ENCODE measurements at regions not wholly inside any gene's neighbourhood (a gene's known extent, or its start where the extent isn't known, plus 50 kb on each side); places are given as distances from the start of the nearest gene placed in this dataset.

DNA sequence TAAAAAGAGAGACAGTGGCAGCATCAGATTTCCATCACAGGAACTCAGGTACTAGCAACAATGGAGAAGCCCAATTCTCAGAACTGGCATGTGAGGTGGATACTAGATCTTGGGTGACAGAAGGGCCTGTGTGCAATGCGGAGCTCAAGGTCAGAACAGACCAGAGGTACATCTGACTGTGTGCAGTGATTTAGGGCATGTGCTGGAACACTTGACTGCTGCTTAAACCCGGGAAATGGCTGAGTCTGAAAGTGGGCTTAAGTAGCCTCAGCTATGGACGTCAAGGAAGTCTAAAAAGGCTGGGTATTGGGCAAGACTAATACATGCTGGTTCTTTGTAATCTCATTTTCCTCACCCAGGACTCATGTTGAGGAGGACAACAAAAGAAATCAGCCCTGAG is 182.2 kb downstream of the LACC1 start:
- no peak overlapping the region for H3K4me3 ChIP-seq (ENCODE audit: low read depth, low read length)
- TF ChIP-seq, protein P1, sequence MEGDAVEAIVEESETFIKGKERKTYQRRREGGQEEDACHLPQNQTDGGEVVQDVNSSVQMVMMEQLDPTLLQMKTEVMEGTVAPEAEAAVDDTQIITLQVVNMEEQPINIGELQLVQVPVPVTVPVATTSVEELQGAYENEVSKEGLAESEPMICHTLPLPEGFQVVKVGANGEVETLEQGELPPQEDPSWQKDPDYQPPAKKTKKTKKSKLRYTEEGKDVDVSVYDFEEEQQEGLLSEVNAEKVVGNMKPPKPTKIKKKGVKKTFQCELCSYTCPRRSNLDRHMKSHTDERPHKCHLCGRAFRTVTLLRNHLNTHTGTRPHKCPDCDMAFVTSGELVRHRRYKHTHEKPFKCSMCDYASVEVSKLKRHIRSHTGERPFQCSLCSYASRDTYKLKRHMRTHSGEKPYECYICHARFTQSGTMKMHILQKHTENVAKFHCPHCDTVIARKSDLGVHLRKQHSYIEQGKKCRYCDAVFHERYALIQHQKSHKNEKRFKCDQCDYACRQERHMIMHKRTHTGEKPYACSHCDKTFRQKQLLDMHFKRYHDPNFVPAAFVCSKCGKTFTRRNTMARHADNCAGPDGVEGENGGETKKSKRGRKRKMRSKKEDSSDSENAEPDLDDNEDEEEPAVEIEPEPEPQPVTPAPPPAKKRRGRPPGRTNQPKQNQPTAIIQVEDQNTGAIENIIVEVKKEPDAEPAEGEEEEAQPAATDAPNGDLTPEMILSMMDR (IDR thresholded peaks at IDR 0.05; ENCODE audit: control insufficient read depth, extremely low read depth, insufficient read depth) = no peak
- DNase-seq (ENCODE audit: low read depth) = no peak

DNA sequence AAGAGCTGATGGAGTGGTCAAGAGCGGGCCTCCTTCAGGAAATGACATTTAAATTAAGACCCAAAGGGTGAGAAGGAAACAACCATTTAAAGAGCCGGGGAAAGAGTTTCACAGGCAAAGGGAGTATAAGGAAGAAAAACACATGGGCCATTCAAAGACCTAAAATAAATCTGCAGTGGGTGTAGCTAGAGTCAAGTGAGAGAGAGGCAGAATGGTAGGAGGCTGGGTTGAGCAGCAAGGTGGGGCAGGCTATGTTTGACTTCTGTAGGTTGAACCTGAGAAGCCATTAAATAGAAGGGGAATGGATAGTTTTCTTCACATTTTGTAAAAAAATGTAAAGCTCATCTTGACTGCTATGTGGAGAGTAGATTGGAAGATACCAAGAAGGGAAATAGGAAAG is 183.8 kb downstream of the LACC1 start:
- DNase-seq (ENCODE audit: low read depth) = no peak
- no peak overlapping the region for H3K4me3 ChIP-seq (ENCODE audit: low read depth, low read length)
- TF ChIP-seq, protein P1 (IDR thresholded peaks at IDR 0.05; ENCODE audit: control insufficient read depth, extremely low read depth, insufficient read depth) = no peak

DNA sequence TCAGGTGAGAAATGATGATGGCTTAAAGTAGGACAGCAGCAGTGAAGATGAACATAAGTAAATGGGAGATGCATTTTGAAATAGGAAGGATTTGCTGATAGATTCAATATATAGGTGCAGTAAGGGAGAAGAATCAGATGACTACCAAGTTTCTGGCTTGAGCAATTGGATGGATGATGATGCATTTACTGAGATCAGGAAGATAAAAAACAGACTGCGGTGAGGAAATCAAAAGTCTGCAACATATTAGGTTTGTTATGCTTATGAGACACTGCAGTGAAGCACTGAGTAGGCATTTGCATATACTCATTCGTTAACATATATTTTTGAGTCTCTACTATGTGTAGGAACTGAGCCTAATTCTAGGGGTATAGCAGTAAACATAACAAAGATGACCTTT is 184.2 kb downstream of the LACC1 start:
- no peak overlapping the region for H3K4me3 ChIP-seq (ENCODE audit: low read depth, low read length)
- DNase-seq (ENCODE audit: low read depth) = no peak
- TF ChIP-seq, protein P1 (IDR thresholded peaks at IDR 0.05; ENCODE audit: control insufficient read depth, extremely low read depth, insufficient read depth) = no peak

DNA sequence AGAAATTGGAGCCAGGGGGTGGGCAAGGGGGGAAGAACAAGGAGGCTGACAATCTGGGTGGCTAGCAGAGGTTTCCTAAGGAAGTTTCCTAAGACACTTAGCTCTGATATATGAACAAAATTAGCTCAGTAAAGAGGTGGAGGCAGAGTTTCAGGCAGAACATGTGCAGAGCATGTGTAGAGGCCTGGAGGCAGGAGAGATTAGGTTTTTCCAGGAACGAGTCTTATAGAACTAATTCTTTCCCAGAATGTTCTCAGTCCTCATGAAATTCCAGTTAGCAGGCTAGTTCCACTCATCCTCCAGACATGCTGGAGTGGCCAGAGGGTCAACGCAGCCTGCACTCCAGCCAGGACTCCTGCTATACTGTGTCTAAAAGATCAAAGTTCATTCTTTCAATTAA is 184.7 kb downstream of the LACC1 start:
- TF ChIP-seq, protein P1 (IDR thresholded peaks at IDR 0.05; ENCODE audit: control insufficient read depth, extremely low read depth, insufficient read depth) = no peak
- DNase-seq (ENCODE audit: low read depth) = no peak
- no peak overlapping the region for H3K4me3 ChIP-seq (ENCODE audit: low read depth, low read length)

GRCh38 chr13:44068169-44068568 is 188.5 kb downstream of the LACC1 start:
- no peak overlapping the region for H3K4me3 ChIP-seq (ENCODE audit: low read depth, low read length)
- DNase-seq (ENCODE audit: low read depth) = no peak
- TF ChIP-seq, protein P1 (IDR thresholded peaks at IDR 0.05; ENCODE audit: control insufficient read depth, extremely low read depth, insufficient read depth) = no peak

DNA sequence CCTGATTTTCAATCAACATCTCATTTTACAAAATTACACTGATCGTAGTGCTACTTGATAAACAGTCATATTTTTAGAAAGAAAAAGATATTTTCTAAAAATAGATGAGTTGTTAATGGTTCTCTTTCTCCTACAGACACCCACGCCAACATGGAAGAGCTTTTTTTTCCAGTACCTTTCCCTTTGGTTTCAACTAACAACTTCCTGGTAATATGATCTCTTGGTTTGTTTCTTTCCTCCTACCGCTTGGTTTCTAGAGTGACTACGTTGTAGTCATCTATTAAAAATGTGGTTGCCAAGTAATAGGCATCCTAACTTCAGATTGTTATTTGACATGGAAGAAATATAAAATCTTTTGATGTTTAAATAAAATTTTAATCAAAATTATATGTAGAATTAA is 189.0 kb downstream of the LACC1 start:
- DNase-seq (ENCODE audit: low read depth) = no peak
- TF ChIP-seq, protein P1 (IDR thresholded peaks at IDR 0.05; ENCODE audit: control insufficient read depth, extremely low read depth, insufficient read depth) = no peak
- H3K4me3 ChIP-seq (ENCODE audit: low read depth, low read length) = no peak overlapping the region

GRCh38 chr13:44072536-44072935 is 192.8 kb downstream of the LACC1 start:
- TF ChIP-seq, protein P1 (IDR thresholded peaks at IDR 0.05; ENCODE audit: control insufficient read depth, extremely low read depth, insufficient read depth) = no peak
- no peak for DNase-seq (ENCODE audit: low read depth)
- H3K4me3 ChIP-seq (ENCODE audit: low read depth, low read length) = no peak overlapping the region

Data from LNCaP clone FGC (cell line).